Activated T-helper 1 cell treated with anti-CD3 and anti-CD28 coated beads, Interleukin-12 subunit alpha, Interleukin-12 subunit beta, Interleukin-2, Interleukin-4 antibody, amounts not matched to agents 30 ng/mL and 10 ng/mL and 1 ng/mL, durations not matched to agents 14 hours and 24 hours and 36 hours (primary cell): ENCODE measurements at regions not wholly inside any gene's neighbourhood (a gene's known extent, or its start where the extent isn't known, plus 50 kb on each side); places are given as distances from the start of the nearest gene placed in this dataset.
"Not testable (repeated sequence)": the region's sequence is repeated elsewhere in the genome, so short reads cannot be mapped to it uniquely, and the experiment has no call there.

Source experiments
- DNase-seq: peaks from one replicate; pipeline ENCODE4 v3.0.0; 2021; ENCODE audit warnings: low spot score
- H3K27ac Mint-ChIP-seq: one replicate; pipeline ENCODE4 v1.8.0; 2021; ENCODE audit warnings: mild to moderate bottlenecking, mixed read lengths
- H3K27me3 Mint-ChIP-seq: one replicate; pipeline ENCODE4 v1.8.0; 2022; ENCODE audit warnings: mild to moderate bottlenecking, moderate library complexity, mixed read lengths; ENCODE audit not compliant: insufficient read depth
- H3K36me3 Mint-ChIP-seq: one replicate; pipeline ENCODE4 v1.8.0; 2021; ENCODE audit warnings: low read depth, mixed read lengths
- H3K4me1 Mint-ChIP-seq: one replicate; pipeline ENCODE4 v1.8.0; 2021; ENCODE audit warnings: low read depth, mixed read lengths
- H3K4me3 Mint-ChIP-seq: one replicate; pipeline ENCODE4 v1.8.0; 2021; ENCODE audit warnings: mild to moderate bottlenecking, moderate library complexity, mixed read lengths
- H3K9me3 Mint-ChIP-seq: one replicate; pipeline ENCODE4 v1.8.0; 2021; ENCODE audit warnings: mixed read lengths
- intact Hi-C: fragments of 100-400 bp; cut with micrococcal nuclease; formaldehyde crosslinking; loops from one replicate; pipeline ENCODE4 v1.15.1; 2024

- Mint-ChIP-seq H3K4me3 (no peak overlapping the region), H3K36me3 (no peaks in the 10 kb centered on the region), H3K27me3 (no peaks in the 10 kb centered on the region), H3K9me3 (peaks cover 21% of the 10 kb centered on the region), H3K4me1 (no peaks in the 10 kb centered on the region), H3K27ac (no peak overlapping the region)
- intact Hi-C loops = no loop called here
- no peak for DNase-seq
Observed at GRCh38 chr17:71081666-71082065, 912.3 kb downstream of the KCNJ2 start.

DNA sequence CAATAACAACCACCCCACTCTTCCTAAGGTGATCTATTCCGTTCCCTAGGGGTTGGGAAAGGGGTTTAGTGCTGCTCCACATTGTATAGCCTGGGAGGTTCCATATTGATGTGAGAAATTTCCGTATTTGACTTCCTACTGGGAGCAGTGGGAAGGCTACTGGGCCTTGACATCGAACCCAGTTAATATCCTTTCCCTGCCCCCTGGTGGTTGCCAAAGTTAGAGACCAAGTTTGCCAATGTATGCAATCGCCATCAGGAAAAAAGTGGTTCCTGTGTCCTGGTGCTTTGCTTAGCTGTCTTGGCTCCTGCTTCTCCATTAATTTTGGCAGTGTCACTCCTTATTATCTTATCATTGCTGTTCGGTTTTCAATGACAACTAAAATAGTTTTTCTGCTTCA lies 914.9 kb downstream of the KCNJ2 start:
- Mint-ChIP-seq H3K4me1 (no peaks in the 10 kb centered on the region), H3K4me3 (no peak overlapping the region), H3K36me3 (no peaks in the 10 kb centered on the region), H3K27me3 (no peaks in the 10 kb centered on the region), H3K27ac (no peak overlapping the region), H3K9me3 (peaks cover 14% of the 10 kb centered on the region)
- no peak for DNase-seq
- intact Hi-C loops = no loop called here

GRCh38 chr17:71084838-71085237 lies 915.5 kb downstream of the KCNJ2 start:
- Mint-ChIP-seq H3K27ac (no peak overlapping the region), H3K27me3 (no peaks in the 10 kb centered on the region), H3K36me3 (no peaks in the 10 kb centered on the region), H3K4me1 (no peaks in the 10 kb centered on the region), H3K9me3 (peaks cover 7% of the 10 kb centered on the region), H3K4me3 (no peak overlapping the region)
- intact Hi-C loops = no loop called here
- no peak for DNase-seq

DNA sequence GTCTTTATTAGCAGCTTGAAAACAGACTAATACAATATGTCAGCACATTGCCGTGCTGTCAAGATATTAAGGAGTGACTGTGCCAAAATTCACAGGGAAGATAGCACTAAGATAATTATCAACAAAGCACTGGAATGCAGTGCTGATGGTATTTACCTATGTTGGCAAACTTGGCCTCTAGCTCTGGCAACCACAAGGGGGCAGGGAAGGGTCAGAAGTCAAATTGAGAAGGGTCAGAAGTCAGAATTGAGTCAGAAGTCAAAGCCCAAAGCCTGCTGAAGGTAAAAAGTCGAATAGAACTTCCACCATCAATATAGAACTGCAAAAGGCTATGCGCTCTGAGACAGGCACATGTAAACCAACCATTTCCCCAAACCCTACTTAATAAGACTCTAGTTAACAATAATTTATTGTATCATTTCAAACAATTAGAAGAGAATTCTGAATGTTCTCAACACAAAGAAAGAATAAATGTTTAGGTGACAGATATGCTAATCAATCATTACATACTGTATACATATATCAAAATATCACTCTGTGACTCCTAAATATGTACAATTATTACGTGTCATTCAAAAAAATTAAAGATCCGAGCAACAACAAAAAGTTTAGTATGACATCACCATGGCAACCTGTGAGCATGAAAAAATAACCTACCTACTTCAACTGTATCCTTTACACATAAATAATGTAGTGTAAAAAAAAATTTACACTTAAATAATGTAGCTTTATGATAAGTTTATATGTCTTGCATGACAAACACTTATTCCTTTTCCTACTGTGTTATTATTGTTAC lies 916.1 kb downstream of the KCNJ2 start:
- intact Hi-C loops = no loop called here
- no peak overlapping the region for H3K4me3 Mint-ChIP-seq
- H3K27ac Mint-ChIP-seq = no peak overlapping the region
- no peaks in the 10 kb centered on the region for H3K27me3 Mint-ChIP-seq
- no peak for DNase-seq
- H3K36me3 Mint-ChIP-seq = no peaks in the 10 kb centered on the region
- peaks cover 4% of the 10 kb centered on the region for H3K9me3 Mint-ChIP-seq
- no peaks in the 10 kb centered on the region for H3K4me1 Mint-ChIP-seq

GRCh38 chr17:71089431-71089830 lies 920.1 kb downstream of the KCNJ2 start:
- Mint-ChIP-seq H3K27ac (no peak overlapping the region), H3K4me3 (no peak overlapping the region), H3K9me3 (peaks cover 16% of the 10 kb centered on the region), H3K36me3 (no peaks in the 10 kb centered on the region), H3K27me3 (no peaks in the 10 kb centered on the region), H3K4me1 (no peaks in the 10 kb centered on the region)
- intact Hi-C loops = no loop called here
- DNase-seq = no peak

DNA sequence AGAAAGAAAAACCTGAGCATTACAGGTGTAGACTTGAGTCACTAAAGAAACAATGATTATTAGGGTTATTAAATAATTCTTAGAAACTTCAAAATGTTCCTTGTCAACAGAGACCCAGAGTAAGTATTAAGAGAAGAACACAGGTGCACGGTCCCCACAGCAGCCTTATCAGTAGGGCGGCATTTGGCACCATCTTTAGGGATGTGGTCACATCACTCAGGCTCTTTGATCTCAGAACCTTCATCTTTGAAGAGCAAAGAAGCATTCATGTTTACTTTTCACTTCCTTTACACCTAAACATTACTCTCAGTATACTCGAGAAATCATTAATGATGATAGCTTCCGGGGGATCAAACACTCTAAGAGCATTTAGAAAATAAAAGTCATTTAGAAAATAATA lies 928.7 kb downstream of the KCNJ2 start:
- H3K27ac Mint-ChIP-seq = no peak overlapping the region
- DNase-seq = no peak
- peaks cover 24% of the 10 kb centered on the region for H3K9me3 Mint-ChIP-seq
- H3K4me1 Mint-ChIP-seq = no peaks in the 10 kb centered on the region
- intact Hi-C loops = no loop called here
- H3K27me3 Mint-ChIP-seq = no peaks in the 10 kb centered on the region
- H3K36me3 Mint-ChIP-seq = no peaks in the 10 kb centered on the region
- no peak overlapping the region for H3K4me3 Mint-ChIP-seq

DNA sequence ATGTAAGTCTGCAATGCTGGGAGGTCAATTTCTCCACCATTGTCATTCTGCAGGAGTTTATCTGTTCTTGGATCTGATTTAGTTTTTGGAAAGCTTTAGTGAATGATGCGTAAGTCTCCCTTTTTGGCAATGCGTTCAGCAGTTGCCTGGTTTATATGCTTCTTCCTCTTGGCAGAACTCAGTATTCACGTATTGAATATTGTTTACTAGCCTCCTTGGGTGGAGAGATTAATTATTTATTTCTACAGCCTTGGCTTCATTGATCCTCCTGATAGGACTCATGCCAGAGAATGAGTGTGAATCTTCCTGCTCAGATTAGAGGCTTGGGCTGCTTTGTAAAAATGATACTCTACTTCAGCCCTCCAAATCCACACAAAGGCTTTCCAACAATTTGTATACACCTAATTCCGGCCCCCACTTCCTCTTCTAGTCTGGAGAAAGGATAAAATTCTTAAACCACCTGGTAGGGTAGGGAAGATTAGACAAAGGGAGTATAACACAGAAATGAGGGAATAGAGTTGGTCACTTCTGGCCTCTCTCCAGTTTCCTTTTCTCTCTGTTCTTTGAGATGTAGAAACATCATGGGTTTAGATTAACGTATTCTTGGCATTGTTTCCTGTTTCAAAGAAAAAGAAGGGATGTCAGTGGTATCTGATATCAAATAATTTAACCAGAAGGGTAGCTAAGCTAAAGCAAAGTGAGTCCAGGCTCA lies 929.8 kb downstream of the KCNJ2 start:
- H3K27me3 Mint-ChIP-seq = no peaks in the 10 kb centered on the region
- H3K36me3 Mint-ChIP-seq = no peaks in the 10 kb centered on the region
- H3K27ac Mint-ChIP-seq = no peak overlapping the region
- H3K4me1 Mint-ChIP-seq = no peaks in the 10 kb centered on the region
- no peak overlapping the region for H3K4me3 Mint-ChIP-seq
- intact Hi-C loops = no loop called here
- H3K9me3 Mint-ChIP-seq = peaks cover 18% of the 10 kb centered on the region
- no peak for DNase-seq

DNA sequence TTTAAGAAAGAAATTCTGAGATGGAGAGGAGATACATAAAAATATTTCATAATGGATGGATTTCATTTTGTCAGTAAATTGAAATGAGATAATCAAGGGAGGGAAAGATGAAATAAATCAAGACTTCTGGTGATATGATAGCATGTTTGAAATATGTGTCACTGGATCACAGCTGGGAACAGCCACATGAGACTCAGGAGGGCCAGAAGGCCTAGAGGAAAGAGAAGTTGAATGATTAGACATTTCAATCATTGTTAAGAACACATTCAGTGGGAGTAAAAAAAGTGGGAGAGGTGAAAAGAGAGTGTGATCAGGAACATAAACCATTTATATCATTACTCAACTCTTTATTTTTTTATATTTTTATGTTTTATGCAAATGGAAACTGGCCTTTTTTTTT lies 933.4 kb downstream of the KCNJ2 start:
- DNase-seq = no peak
- no peaks in the 10 kb centered on the region for H3K27me3 Mint-ChIP-seq
- intact Hi-C loops = no loop called here
- H3K27ac Mint-ChIP-seq = no peak overlapping the region
- H3K4me3 Mint-ChIP-seq = no peak overlapping the region
- H3K36me3 Mint-ChIP-seq = no peaks in the 10 kb centered on the region
- peaks cover 14% of the 10 kb centered on the region for H3K9me3 Mint-ChIP-seq
- no peaks in the 10 kb centered on the region for H3K4me1 Mint-ChIP-seq

- DNase-seq = no peak
Observed at GRCh38 chr17:71104225-71104624, 934.9 kb downstream of the KCNJ2 start.

DNA sequence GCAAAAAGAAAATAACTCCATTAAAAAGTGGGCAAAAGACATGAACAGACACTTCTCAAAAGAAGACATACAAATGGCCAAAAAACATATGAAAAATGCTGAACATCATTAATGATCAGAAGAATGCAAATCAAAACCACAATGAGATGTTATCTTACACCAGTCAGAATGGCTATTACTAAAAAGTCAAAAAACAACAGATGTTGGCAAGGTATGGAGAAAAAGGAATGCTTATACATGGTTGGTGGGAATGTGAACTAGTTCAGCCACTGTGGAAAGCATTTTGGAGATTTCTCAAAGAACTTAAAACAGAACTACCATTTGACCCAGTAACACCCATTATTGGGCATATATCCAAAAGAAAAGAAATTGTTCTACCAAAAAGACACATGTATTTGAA lies 936.7 kb downstream of the KCNJ2 start:
- H3K36me3 Mint-ChIP-seq, H3K9me3 Mint-ChIP-seq, DNase-seq, H3K27me3 Mint-ChIP-seq, H3K4me1 Mint-ChIP-seq, H3K4me3 Mint-ChIP-seq, H3K27ac Mint-ChIP-seq, intact Hi-C loops: not testable (repeated sequence)

More at GRCh38 chr17:71104225-71104624, 934.9 kb downstream of the KCNJ2 start:
- Mint-ChIP-seq H3K27me3 (no peaks in the 10 kb centered on the region), H3K27ac (no peak overlapping the region), H3K4me1 (no peaks in the 10 kb centered on the region), H3K4me3 (no peak overlapping the region), H3K36me3 (no peaks in the 10 kb centered on the region), H3K9me3 (peaks cover 14% of the 10 kb centered on the region)
- intact Hi-C loops = no loop called here

GRCh38 chr17:71107136-71107535 lies 937.8 kb downstream of the KCNJ2 start:
- Mint-ChIP-seq H3K36me3 (no peaks in the 10 kb centered on the region), H3K27ac (no peak overlapping the region), H3K9me3 (peaks cover 13% of the 10 kb centered on the region)

DNA sequence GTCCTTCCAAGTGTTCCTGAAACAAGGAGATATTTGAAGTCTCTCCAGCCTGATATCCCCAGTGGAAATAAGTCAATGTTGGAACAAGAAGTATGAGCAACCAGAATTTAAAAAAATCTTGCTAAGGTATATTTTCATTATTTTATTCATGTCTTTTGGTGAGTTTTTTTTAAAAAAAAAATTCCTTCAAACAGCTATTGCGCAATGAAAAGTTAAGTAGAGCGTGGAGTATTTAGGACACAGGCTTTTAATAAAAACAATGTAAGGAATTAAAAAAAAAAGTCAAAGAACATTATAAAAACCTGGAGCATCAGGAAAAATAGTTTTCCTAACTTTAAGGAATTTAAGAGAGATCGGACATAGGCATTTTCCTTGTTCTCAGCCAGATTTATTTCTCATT lies 940.4 kb downstream of the KCNJ2 start:
- no peaks in the 10 kb centered on the region for H3K4me1 Mint-ChIP-seq
- H3K9me3 Mint-ChIP-seq = peaks cover 13% of the 10 kb centered on the region
- H3K4me3 Mint-ChIP-seq = no peak overlapping the region
- no peak for DNase-seq
- no peaks in the 10 kb centered on the region for H3K27me3 Mint-ChIP-seq
- H3K36me3 Mint-ChIP-seq = no peaks in the 10 kb centered on the region
- intact Hi-C loops = no loop called here
- H3K27ac Mint-ChIP-seq = no peak overlapping the region

More at GRCh38 chr17:71107136-71107535, 937.8 kb downstream of the KCNJ2 start:
- intact Hi-C loops = no loop called here
- DNase-seq = no peak
- Mint-ChIP-seq H3K4me3 (no peak overlapping the region), H3K27me3 (no peaks in the 10 kb centered on the region), H3K4me1 (no peaks in the 10 kb centered on the region)

DNA sequence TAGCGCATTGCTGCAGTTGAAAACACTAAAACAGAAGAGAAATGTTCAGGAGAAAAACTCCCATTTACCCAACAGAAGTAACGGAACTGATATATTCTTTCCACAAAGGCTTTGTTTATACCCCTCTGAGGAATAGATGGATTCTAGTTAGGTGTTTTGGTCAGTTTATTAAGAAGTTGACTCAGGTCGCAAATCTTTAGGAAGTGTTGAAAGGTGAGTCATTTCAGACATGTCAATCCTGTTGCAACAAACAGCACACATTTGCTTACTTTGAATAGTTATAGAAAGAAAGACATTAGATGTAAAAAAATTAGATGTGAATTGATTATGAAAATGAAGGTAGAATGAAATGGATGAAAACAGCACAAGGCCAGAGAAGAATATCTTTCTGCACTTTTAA lies 941.0 kb downstream of the KCNJ2 start:
- Mint-ChIP-seq H3K36me3 (no peaks in the 10 kb centered on the region), H3K4me3 (no peak overlapping the region), H3K9me3 (peaks cover 13% of the 10 kb centered on the region), H3K27me3 (no peaks in the 10 kb centered on the region), H3K4me1 (no peaks in the 10 kb centered on the region), H3K27ac (no peak overlapping the region)
- DNase-seq = no peak
- intact Hi-C loops = no loop called here
